T47D (cell line): ENCODE measurements at regions not wholly inside any gene's neighbourhood (a gene's known extent, or its start where the extent isn't known, plus 50 kb on each side); places are given as distances from the start of the nearest gene placed in this dataset.

Experiments used
- DNase-seq, 2 experiments: peaks; one replicate each; pipeline versions ENCODE4 v3.0.0 to v3.0.0-alpha.2; 2011 to 2012; ENCODE audit warnings: low read depth in 1 of 2, low spot score in 1 of 2
- JUND ChIP-seq: IDR thresholded peaks from 2 replicates; pipeline ENCODE4 v1.6.1; 2012; ENCODE audit warnings: low read depth
- in situ Hi-C: cut with HindIII; loops from 2 replicates; pipeline ENCODE4 v1.10.0; 2016; ENCODE audit warnings: low sequenced_read_pairs, low pct_unique_long_range_greater_than_20kb

- DNase-seq = peak; percentile 31 to 80
- no peak for TF ChIP-seq JUND
- in situ Hi-C loops = no loop called here
Observed at GRCh38 chr21:17738176-17738953, 80.8 kb downstream of the C21orf91 start.

DNA sequence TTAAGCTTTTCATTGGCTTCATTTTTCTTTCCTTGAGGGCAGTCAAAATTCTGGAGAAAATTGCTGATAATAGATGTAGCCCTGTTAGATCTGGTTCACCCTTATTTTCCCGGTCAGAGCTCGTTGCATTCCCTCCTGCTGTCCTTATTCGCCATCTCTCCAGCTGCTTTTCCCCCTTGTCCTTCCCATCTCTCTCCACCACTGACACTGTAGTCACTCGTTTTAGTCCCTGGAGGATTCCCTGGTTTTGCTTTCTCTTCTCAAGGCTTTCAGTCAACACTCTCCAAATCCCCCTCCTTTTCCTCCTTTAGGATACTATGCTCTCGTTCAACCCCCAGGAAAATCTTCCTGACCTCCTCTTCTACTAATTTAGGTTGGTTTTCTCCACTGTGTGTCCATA, 83.1 kb downstream of the C21orf91 start:
- TF ChIP-seq JUND = no peak
- DNase-seq = no peak
- in situ Hi-C loops = no loop called here

DNA sequence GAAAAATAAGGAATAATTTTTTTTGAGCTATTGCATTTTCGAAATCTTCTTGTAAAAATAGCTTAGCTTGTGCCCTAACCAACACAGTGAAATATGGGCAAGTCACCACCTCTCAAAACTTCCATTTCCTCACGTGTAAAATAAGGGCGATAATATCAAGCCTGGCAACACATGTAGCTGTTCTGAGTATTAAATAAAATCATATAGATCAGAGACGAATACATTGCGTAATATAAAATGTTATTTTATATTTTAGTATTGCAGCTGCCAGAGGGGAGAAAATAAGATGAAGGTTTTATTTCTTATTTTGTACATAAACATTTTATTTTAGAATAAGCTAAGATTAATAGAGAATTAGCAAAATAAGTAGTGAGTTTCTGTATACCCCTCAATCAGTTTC, 85.9 kb downstream of the C21orf91 start:
- DNase-seq = no peak
- in situ Hi-C loops = no loop called here
- TF ChIP-seq JUND = no peak

DNA sequence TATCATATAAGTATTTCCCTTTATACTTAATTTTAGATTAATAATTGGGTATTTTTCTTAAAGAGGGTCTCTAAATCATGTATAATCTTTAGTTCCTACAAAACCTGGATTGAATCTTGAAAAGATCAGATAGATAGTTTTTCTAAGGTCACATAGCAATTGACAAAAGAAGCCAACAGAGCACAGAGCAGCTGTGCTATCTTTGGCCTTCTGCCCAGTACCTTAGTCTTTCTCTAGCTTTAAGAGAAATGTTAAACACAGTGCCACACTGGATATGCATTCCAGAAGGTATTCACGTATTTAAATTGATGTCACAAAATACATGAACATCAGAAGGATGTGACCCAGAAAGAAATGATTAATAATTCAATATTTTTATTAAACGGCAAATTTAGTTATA, 86.8 kb downstream of the C21orf91 start:
- in situ Hi-C loops = no loop called here
- no peak for DNase-seq
- TF ChIP-seq JUND = no peak

GRCh38 chr21:17731554-17731953, 87.6 kb downstream of the C21orf91 start:
- no peak for DNase-seq
- no peak for TF ChIP-seq JUND
- in situ Hi-C loops = no loop called here

DNA sequence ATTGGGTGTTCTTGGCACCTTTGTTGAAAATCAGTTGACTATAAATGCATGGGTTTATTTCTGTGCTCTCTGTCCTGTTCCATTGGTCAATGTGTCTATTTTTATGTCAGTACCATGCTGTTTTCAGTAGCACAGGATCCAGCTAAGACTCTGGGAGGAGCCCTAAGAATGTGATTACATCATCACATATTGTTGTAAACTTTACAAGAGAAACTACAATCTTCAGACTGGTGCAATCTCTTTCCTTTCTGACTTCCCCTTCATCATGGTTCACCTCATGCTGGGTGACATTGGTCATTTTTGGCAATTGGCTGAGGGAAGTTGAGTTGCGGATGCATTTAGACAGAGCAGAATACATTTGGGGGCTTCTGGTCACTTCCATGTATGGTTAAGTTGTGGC, 88.4 kb downstream of the C21orf91 start:
- no peak for DNase-seq
- in situ Hi-C loops = no loop called here
- no peak for TF ChIP-seq JUND

DNA sequence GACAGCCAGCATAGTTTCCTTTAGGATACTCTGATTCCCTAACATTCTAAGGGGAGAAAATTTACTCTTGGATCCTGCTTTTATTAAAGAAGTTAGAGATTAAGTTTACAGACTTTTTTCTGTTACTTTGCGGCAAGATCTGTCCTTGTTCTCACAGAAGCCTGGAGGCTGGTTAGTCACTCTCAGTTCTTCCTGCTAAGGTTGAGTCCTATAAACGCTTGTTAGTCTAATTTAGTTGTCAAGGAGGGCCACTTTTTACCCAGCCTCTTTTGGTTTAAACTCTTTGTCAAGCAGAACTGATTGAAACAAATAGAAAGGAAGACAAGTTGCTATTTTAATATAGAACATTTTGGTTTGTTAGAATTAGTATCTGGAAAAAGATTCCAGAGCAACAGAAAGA, 89.7 kb downstream of the C21orf91 start:
- in situ Hi-C loops = no loop called here
- no peak for TF ChIP-seq JUND
- no peak for DNase-seq

- in situ Hi-C loops = no loop called here
- no peak for DNase-seq
- no peak for TF ChIP-seq JUND
Observed at GRCh38 chr21:17727361-17727760, 91.8 kb downstream of the C21orf91 start.

GRCh38 chr21:17726047-17726829, 92.9 kb downstream of the C21orf91 start:
- no peak for TF ChIP-seq JUND
- in situ Hi-C loops = no loop called here
- peak; percentile 27 to 46 for DNase-seq

GRCh38 chr21:17725339-17725738, 93.8 kb downstream of the C21orf91 start:
- in situ Hi-C loops = no loop called here
- no peak for TF ChIP-seq JUND
- DNase-seq = no peak

- in situ Hi-C loops = no loop called here
- no peak for TF ChIP-seq JUND
- no peak for DNase-seq
Observed at GRCh38 chr21:17712887-17713286, 100.2 kb upstream of the BTG3 start.

- in situ Hi-C loops = no loop called here
- no peak for DNase-seq
- TF ChIP-seq JUND = no peak
Observed at GRCh38 chr21:17711896-17712295, 99.2 kb upstream of the BTG3 start.

- in situ Hi-C loops = no loop called here
- no peak for DNase-seq
- TF ChIP-seq JUND = no peak
Observed at GRCh38 chr21:17709266-17709611, 96.5 kb upstream of the BTG3 start.
